ENCODE measurements at regions not wholly inside any gene's neighbourhood (a gene's known extent, or its start where the extent isn't known, plus 50 kb on each side); places are given as distances from the start of the nearest gene placed in this dataset.
"Not testable (repeated sequence)": the region's sequence is repeated elsewhere in the genome, so short reads cannot be mapped to it uniquely, and the experiment has no call there.

- DNase-seq (ENCODE audit: extremely low read depth, low read depth): no peak
- TF ChIP-seq CTCF (IDR thresholded peaks at IDR 0.05; ENCODE audit: low read depth, low read length): no peak
These were observed 308.4 kb upstream of the GCFC2 start for GRCh38 chr2:76019128-76019527.

GRCh38 chr2:76009484-76009883, 298.8 kb upstream of the GCFC2 start:
- DNase-seq (ENCODE audit: extremely low read depth, low read depth): no peak
- TF ChIP-seq CTCF (IDR thresholded peaks at IDR 0.05; ENCODE audit: low read depth, low read length): no peak

- no peak for DNase-seq (ENCODE audit: extremely low read depth, low read depth)
These were observed 297.4 kb upstream of the GCFC2 start for GRCh38 chr2:76008001-76008702.

GRCh38 chr2:76000425-76000824, 289.7 kb upstream of the GCFC2 start:
- no peak for DNase-seq (ENCODE audit: extremely low read depth, low read depth)
- TF ChIP-seq CTCF (IDR thresholded peaks at IDR 0.05; ENCODE audit: low read depth, low read length): no peak

More at GRCh38 chr2:76008001-76008702, 297.4 kb upstream of the GCFC2 start:
- TF ChIP-seq CTCF (IDR thresholded peaks at IDR 0.05; ENCODE audit: low read depth, low read length): no peak

- no peak for TF ChIP-seq CTCF (IDR thresholded peaks at IDR 0.05; ENCODE audit: low read depth, low read length)
- DNase-seq (ENCODE audit: extremely low read depth, low read depth): no peak
These were observed 287.7 kb upstream of the GCFC2 start for GRCh38 chr2:75998451-75998850.

GRCh38 chr2:75994759-75995158, 284.0 kb upstream of the GCFC2 start:
- DNase-seq (ENCODE audit: extremely low read depth, low read depth): no peak
- TF ChIP-seq CTCF (IDR thresholded peaks at IDR 0.05; ENCODE audit: low read depth, low read length): no peak

GRCh38 chr2:75988622-75989021, 277.9 kb upstream of the GCFC2 start:
- not testable (repeated sequence) for DNase-seq (ENCODE audit: extremely low read depth, low read depth)

- no peak for TF ChIP-seq CTCF (IDR thresholded peaks at IDR 0.05; ENCODE audit: low read depth, low read length)
- DNase-seq (ENCODE audit: extremely low read depth, low read depth): no peak
These were observed 275.9 kb upstream of the GCFC2 start for GRCh38 chr2:75986617-75987016.
